ENCODE measurements at regions not wholly inside any gene's neighbourhood (a gene's known extent, or its start where the extent isn't known, plus 50 kb on each side); places are given as distances from the start of the nearest gene placed in this dataset.

GRCh38 chr5:87103616-87104287 lies 163.9 kb upstream of the RASA1 start:
- TF ChIP-seq CTCF (IDR thresholded peaks at IDR 0.05; ENCODE audit: low read length) (no peak), EZH2 (IDR thresholded peaks at IDR 0.05; ENCODE audit: borderline replicate concordance, low read length) (no peak)
